IgD-negative memory B cell (primary cell): ENCODE measurements at regions not wholly inside any gene's neighbourhood (a gene's known extent, or its start where the extent isn't known, plus 50 kb on each side); places are given as distances from the start of the nearest gene placed in this dataset.

Experiments
- H3K27ac Mint-ChIP-seq, 3 donors: one replicate each; pipeline ENCODE4 v1.8.0; 2020 to 2022; ENCODE audit warnings: mild to moderate bottlenecking in 3 of 3, mixed read lengths in 3 of 3, moderate library complexity in 1 of 3
- H3K27me3 Mint-ChIP-seq: one replicate; pipeline ENCODE4 v1.8.0; 2021; ENCODE audit warnings: mixed read lengths
- H3K36me3 Mint-ChIP-seq: one replicate; pipeline ENCODE4 v1.8.0; 2020; ENCODE audit warnings: mild to moderate bottlenecking, mixed read lengths
- H3K4me1 Mint-ChIP-seq, 3 donors: one replicate each; pipeline ENCODE4 v1.8.0; 2020 to 2022; ENCODE audit warnings: mixed read lengths in 3 of 3, mild to moderate bottlenecking in 1 of 3
- H3K4me3 Mint-ChIP-seq, 4 donors: one replicate each; pipeline ENCODE4 v1.8.0; 2020 to 2022; ENCODE audit warnings: mild to moderate bottlenecking in 4 of 4, mixed read lengths in 4 of 4, moderate library complexity in 3 of 4
- H3K9me3 Mint-ChIP-seq, 3 donors: one replicate each; pipeline ENCODE4 v1.8.0; 2020 to 2021; ENCODE audit warnings: mixed read lengths in 3 of 3, mild to moderate bottlenecking in 1 of 3

DNA sequence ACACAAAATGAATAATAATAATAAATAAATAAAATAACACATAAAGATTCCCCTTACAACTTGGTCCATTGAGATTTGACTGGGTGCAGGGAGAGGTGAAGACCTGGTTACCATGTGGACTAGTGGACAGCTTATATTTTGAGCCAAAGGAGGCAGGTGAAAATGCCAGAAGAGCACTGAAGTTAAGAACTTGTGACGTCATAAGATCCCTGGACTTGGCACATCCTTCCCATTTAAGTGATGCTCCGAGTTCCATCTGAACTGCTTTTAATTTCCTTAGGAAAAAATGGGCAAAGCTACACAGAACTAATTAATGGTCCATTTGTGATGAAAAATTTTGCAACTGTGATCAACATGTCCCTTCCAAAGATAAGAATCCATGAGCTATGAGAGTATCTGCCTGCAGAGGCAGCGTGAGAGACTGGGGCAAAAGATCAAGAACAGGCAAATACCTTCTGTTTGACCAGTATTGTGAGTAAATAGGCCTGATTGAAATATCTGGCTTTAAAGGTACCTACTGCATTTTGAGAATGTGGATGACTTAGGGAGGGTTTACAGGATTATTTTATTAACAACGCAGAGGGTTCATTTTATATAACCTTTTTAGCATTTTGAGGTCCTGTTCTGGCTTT, 101.2 kb upstream of the POT1 start:
- no peak overlapping the region for H3K4me3 Mint-ChIP-seq
- peaks cover 0 to 2% (median 0%) of the 10 kb centered on the region in 3 donors for H3K9me3 Mint-ChIP-seq
- no peak overlapping the region for H3K27ac Mint-ChIP-seq
- no peaks in the 10 kb centered on the region for H3K36me3 Mint-ChIP-seq
- H3K4me1 Mint-ChIP-seq: no peaks in the 10 kb centered on the region
- H3K27me3 Mint-ChIP-seq: no peaks in the 10 kb centered on the region

DNA sequence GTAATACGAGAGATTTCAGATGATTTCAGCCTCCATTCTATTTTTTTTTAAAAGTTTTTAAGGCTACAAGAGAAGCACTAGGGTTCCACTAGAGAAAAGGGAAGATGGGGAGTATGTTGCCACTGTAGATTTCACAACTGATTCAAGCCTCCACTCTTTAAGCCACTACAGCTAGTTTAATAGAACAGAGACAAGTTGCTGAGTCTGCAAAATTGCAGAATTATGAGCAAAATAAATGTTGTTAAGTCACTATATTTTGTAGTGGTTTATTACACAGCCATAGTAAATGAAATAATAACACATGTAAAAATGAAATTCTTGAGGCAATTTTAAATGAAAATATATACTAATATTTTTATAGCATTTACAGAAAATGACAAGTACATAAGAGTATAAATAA, 96.0 kb upstream of the POT1 start:
- H3K4me3 Mint-ChIP-seq: no peak overlapping the region
- no peaks in the 10 kb centered on the region for H3K4me1 Mint-ChIP-seq
- no peaks in the 10 kb centered on the region for H3K27me3 Mint-ChIP-seq
- no peaks in the 10 kb centered on the region for H3K36me3 Mint-ChIP-seq
- peaks cover 0 to 2% (median 2%) of the 10 kb centered on the region in 3 donors for H3K9me3 Mint-ChIP-seq
- H3K27ac Mint-ChIP-seq: no peak overlapping the region

DNA sequence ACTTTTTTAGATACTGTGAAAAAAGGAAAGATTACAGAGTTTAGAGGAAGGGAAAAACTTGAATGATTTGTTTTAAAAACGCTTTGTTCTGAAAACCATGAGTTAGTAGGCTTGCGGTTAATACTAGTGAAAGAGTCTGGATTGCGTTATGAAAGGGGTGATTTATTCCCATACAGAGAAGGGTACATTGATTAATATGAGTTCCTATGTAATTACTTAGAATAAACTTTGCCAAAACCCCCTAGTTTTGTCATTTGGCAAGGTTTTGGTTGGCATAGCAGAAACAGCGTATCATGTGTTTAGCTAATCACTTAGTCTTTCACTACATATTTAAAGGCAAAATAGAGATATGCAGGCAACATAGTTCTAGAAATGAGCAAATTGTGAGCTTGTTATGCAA, 91.2 kb upstream of the POT1 start:
- Mint-ChIP-seq H3K4me3 (no peak overlapping the region), H3K36me3 (no peaks in the 10 kb centered on the region), H3K27ac (no peak overlapping the region), H3K9me3 (peaks cover 0 to 3% (median 0%) of the 10 kb centered on the region in 3 donors), H3K27me3 (no peaks in the 10 kb centered on the region), H3K4me1 (no peaks in the 10 kb centered on the region)

DNA sequence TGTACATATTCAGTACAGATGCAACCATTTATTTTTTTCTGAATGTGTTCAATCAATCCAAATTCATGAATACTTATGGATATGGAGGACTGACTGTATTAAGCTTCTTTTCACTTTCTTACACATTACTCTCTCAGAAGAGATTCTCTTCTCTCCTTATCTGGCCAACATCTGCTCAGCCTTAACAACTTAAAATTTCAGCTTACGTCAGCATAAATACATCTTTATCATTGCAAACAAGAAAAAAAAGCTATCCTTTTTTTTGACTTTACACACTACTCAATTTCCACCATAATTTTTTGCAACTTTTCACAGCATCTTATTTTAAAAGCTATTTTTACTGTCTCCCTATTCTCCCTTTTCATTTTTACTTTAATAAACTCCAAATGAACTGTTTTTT, 80.9 kb upstream of the POT1 start:
- no peak overlapping the region for H3K4me3 Mint-ChIP-seq
- H3K36me3 Mint-ChIP-seq: no peaks in the 10 kb centered on the region
- H3K4me1 Mint-ChIP-seq: no peaks in the 10 kb centered on the region
- H3K9me3 Mint-ChIP-seq: peaks cover 0 to 2% (median 0%) of the 10 kb centered on the region in 3 donors
- H3K27me3 Mint-ChIP-seq: no peaks in the 10 kb centered on the region
- no peak overlapping the region for H3K27ac Mint-ChIP-seq

DNA sequence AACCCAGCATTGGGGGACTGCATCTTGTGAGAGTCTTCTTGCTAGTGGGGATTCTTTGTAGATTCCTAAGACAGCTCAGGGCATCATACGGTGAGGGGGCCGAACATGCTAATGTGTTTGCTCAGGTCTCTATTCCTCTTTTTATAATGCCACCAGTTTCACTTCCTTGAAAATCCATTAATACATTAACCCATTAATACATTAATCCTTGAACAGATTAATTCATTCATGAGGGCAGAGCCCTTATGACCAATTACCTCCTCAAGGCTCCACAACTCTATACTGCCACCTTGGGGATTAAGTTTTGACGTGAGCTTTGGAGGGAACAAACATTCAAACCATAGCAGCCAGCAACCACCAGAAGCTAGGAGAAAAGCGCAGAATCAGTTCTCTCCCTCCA, 67.2 kb upstream of the POT1 start:
- Mint-ChIP-seq H3K9me3 (peaks cover 3 to 11% (median 5%) of the 10 kb centered on the region in 3 donors), H3K4me3 (no peak overlapping the region), H3K27ac (no peak overlapping the region), H3K4me1 (peaks cover 0 to 2% (median 1%) of the 10 kb centered on the region in 3 donors), H3K36me3 (no peaks in the 10 kb centered on the region), H3K27me3 (no peaks in the 10 kb centered on the region)

DNA sequence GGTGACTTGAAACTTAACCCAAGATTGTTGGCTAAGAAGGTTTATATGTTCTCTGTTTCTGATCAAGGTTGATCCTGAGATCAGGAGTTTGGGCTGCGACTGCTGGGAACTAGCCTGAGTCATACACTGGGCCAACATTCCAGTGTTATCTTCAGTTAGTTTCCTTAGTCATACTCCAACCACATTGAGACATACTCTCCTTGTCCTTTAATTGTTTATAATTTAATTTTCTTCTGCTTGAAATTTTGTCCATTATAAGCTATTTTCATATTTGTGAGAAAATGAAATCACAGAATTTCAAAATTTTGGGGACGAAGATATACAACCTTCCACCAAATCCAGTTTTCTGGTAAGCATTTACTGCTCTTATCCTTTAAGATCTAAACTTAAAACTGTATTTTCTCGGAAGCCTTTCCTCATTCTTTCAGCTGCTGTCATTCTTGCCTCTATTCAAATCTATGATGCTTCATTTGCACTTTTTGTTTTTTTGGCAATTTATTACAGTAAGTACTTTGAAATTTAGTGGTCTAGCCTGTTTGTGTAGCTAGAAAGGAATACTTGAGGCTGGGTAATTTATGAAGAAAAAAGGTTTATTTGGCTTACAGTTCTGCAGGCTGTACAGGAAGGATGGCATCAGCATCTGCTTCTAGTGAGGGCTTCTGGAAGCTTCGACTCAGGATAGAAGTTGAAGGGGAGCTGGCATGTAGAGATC, 63.4 kb upstream of the POT1 start:
- H3K4me3 Mint-ChIP-seq: no peak overlapping the region

DNA sequence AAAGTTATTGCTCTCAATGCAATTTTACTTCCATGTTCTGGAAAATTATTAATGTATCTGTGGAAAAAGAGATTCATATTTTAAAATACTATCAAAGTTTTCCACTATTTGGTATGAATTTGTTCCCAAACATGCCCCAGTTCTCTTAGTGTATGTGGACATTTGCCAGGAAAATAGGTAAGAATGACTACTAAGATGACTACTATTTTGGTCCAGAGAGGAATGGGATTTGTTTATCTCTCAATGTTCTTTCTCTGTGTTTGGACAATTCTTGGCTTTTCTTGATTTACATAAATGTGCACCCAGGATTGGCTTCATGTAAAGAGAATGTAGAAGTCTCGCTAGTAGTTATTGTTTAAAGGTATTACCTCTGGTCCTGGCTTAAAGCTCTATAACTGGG, 60.3 kb upstream of the POT1 start:
- no peaks in the 10 kb centered on the region for H3K27me3 Mint-ChIP-seq
- H3K9me3 Mint-ChIP-seq: no peaks in the 10 kb centered on the region
- no peak overlapping the region for H3K4me3 Mint-ChIP-seq
- peaks cover 1% of the 10 kb centered on the region for H3K36me3 Mint-ChIP-seq
- H3K27ac Mint-ChIP-seq: no peak overlapping the region
- H3K4me1 Mint-ChIP-seq: no peaks in the 10 kb centered on the region

More for the DNA sequence above, 63.4 kb upstream of the POT1 start:
- Mint-ChIP-seq H3K9me3 (no peaks in the 10 kb centered on the region), H3K27ac (no peak overlapping the region), H3K36me3 (no peaks in the 10 kb centered on the region), H3K4me1 (peaks cover 0 to 2% (median 1%) of the 10 kb centered on the region in 3 donors), H3K27me3 (no peaks in the 10 kb centered on the region)
